Right atrium auricular region (tissue), 2 donors: ENCODE measurements at regions not wholly inside any gene's neighbourhood (a gene's known extent, or its start where the extent isn't known, plus 50 kb on each side); places are given as distances from the start of the nearest gene placed in this dataset.
A peak's percentile ranks its signal among the peaks of the same experiment; 100 is the strongest.

ENCODE experiments used
- DNase-seq: peaks from one replicate; pipeline ENCODE4 v3.0.0-alpha.2; 2019; ENCODE audit warnings: low spot score
- H3K27ac ChIP-seq, 2 donors: fragments of 200-600 bp; sonication (generic); 1 replicate in 1 of 2; 2 replicates in 1 of 2; pipeline ENCODE4 v1.5.1; 2016 to 2019
- H3K27me3 ChIP-seq, 2 donors: fragments of 200-600 bp; sonication (generic); one replicate each; pipeline versions ENCODE4 v1.5.1 to v1.6.0; 2017 to 2019
- H3K36me3 ChIP-seq: fragments of 200-600 bp; sonication (generic); one replicate; pipeline ENCODE4 v1.5.1; 2016
- H3K4me1 ChIP-seq, 2 donors: fragments of 200-600 bp; sonication (generic); one replicate each; pipeline versions ENCODE4 v1.5.1 to v1.6.0; 2017 to 2019
- H3K4me3 ChIP-seq, 2 donors: fragments of 200-600 bp; sonication (generic); 1 replicate in 1 of 2; 2 replicates in 1 of 2; pipeline ENCODE4 v1.5.1; 2017 to 2019; ENCODE audit warnings: mild to moderate bottlenecking in 1 of 2, moderate library complexity in 1 of 2
- H3K9me3 ChIP-seq, 2 donors: fragments of 200-600 bp; sonication (generic); one replicate each; pipeline ENCODE4 v1.5.1; 2019
- TF ChIP-seq, protein P1 (sequence below), 2 donors: fragments of 200-600 bp; sonication (generic); IDR thresholded peaks; one replicate each; pipeline ENCODE4 v1.5.1; 2019; ENCODE audit warnings: antibody characterized with exemption in 2 of 2

DNA sequence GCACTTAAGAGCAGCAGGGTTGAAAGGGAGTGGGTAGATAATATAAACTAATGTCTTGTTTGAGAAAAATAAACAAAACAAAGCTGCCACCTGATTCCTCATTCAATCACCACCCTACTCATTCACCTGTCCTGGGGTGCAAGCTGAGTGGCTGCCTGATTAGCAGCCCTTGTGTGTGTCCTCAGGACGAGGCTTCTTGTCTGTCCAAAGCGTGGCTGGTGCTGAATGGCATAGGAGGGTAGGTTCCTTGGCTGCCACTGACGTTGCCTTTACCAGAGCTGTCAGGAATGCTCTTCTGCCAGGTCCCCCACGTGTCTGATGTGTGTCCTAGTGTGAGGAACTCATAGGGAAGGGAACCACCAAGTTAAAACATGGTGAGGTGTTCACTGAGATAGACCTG is 146.6 kb upstream of the SLC24A2 start:
- no peaks in the 10 kb centered on the region for H3K9me3 ChIP-seq
- no peak for DNase-seq
- H3K4me3 ChIP-seq = no peak overlapping the region
- peaks cover 0 to 8% of the 10 kb centered on the region in 2 donors for H3K4me1 ChIP-seq
- H3K27ac ChIP-seq = no peak overlapping the region
- no peaks in the 10 kb centered on the region for H3K36me3 ChIP-seq
- H3K27me3 ChIP-seq = no peaks in the 10 kb centered on the region
- TF ChIP-seq, protein P1, sequence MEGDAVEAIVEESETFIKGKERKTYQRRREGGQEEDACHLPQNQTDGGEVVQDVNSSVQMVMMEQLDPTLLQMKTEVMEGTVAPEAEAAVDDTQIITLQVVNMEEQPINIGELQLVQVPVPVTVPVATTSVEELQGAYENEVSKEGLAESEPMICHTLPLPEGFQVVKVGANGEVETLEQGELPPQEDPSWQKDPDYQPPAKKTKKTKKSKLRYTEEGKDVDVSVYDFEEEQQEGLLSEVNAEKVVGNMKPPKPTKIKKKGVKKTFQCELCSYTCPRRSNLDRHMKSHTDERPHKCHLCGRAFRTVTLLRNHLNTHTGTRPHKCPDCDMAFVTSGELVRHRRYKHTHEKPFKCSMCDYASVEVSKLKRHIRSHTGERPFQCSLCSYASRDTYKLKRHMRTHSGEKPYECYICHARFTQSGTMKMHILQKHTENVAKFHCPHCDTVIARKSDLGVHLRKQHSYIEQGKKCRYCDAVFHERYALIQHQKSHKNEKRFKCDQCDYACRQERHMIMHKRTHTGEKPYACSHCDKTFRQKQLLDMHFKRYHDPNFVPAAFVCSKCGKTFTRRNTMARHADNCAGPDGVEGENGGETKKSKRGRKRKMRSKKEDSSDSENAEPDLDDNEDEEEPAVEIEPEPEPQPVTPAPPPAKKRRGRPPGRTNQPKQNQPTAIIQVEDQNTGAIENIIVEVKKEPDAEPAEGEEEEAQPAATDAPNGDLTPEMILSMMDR (IDR thresholded peaks at IDR 0.05) = no peak

DNA sequence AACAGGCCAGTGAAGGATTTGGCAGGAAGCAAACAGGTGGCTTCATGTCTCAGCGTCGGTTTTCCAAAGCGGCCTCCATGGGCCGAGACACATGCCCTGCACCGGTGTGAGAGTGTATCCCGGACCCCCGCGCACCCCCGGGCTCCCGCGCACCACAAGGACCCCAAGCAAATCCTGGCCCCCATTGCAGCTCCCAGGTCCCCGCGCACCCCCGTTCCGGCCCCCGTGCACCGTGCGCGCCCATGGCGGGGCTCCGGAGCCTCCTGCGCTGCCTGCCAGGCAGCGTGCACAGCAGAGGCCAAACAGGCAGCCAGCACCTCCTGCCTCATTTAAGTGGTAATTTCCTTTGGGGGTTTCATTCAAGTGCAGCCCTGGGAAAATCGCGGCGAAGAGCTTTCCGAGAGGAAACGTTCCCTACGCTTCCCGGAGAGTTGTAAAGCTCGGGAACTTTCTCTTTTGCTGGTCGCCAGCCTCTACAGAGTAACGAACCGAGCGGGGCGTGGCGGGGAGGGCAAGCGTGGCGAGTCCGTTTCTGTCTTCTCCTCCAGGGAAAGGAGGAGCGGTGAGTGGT is 145.5 kb upstream of the SLC24A2 start:
- Histone ChIP-seq H3K4me1 (peaks cover 0 to 8% of the 10 kb centered on the region in 2 donors), H3K4me3 (peak overlapping the region; percentile 33 to 52), H3K9me3 (no peaks in the 10 kb centered on the region), H3K36me3 (no peaks in the 10 kb centered on the region), H3K27ac (no peak overlapping the region), H3K27me3 (no peaks in the 10 kb centered on the region)
- TF ChIP-seq, protein P1 (IDR thresholded peaks at IDR 0.05) = no peak
- peak; percentile 63 for DNase-seq

DNA sequence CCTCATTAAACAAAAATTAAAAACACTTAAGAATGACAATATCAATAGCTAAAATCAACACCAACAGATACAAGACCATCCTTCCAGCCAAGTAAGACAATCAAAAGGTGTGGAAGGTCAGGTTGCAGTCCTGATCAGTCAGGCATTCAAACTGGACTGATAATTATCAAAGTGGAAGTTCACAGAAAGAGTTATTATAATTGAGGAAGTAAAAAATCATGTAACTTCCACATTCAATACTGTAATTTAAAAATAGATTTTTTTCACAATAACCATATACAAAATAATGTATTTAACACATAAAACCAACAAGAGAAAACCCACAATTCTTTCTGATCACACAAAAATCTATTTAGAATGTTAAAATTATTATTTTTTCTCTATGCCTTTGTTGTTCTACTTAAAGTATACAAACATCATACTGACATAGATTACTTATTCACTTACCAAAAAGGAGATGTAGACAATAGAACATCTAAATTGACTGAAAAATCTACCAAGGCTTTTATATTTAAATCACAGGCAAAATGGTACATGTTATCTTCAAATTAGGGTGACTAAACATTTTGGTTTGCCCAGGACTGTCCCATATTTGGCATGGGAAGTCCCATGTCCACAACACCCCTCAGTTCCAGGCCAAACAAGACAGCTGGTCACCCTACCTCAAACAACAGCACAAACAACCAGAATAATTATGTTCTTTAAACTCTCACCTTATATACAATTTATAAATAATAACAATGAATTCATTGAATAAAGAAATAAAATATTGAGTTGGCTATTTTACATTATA is 142.5 kb upstream of the SLC24A2 start:
- Histone ChIP-seq H3K27ac (no peak overlapping the region), H3K9me3 (no peaks in the 10 kb centered on the region), H3K36me3 (no peaks in the 10 kb centered on the region), H3K27me3 (no peaks in the 10 kb centered on the region), H3K4me3 (no peak overlapping the region), H3K4me1 (peaks cover 0 to 8% of the 10 kb centered on the region in 2 donors)
- TF ChIP-seq, protein P1 (IDR thresholded peaks at IDR 0.05) = no peak
- no peak for DNase-seq

DNA sequence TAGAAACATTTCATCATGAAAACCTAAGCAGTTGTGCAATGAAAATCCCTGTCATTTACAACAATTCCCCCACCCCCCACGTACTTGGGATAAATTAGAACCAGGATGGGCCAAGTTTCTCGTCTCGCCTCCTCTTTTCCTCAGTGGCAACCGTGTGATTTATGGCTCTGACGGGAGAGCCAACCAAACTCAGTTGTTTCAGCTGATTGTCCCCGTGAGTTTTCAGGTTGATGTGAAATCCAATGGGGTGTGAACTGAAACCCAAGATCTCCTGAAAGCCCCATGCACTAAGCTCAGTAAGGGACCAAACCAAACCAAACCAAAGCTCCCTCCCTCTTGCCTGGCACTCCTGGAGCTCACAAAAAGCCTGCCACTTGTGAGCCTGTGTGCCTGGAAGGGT is 138.7 kb upstream of the SLC24A2 start:
- no peaks in the 10 kb centered on the region for H3K27me3 ChIP-seq
- TF ChIP-seq, protein P1 (IDR thresholded peaks at IDR 0.05) = no peak
- H3K9me3 ChIP-seq = no peaks in the 10 kb centered on the region
- no peaks in the 10 kb centered on the region for H3K36me3 ChIP-seq
- no peaks in the 10 kb centered on the region for H3K4me1 ChIP-seq
- DNase-seq = no peak
- H3K27ac ChIP-seq = no peak overlapping the region
- no peak overlapping the region for H3K4me3 ChIP-seq

DNA sequence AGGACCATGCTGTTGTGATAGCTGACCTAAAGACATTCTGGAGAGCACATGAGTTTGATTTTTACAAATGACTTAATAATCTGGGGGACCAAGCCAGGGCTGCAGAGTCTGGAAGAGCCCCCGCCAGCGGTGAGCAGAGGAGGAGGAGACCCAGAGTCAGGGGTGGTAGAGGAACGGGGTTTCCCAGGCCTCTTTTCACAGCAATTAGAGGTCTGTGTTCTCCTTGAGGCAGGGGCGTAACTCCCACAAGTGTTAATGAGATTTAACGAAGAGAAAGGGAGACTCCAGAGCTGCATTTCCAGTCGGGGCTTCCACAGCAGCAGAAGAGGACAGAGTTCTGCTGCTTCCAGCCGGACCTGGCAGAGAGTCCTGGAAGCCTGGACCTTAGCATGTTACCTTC is 137.9 kb upstream of the SLC24A2 start:
- no peak for DNase-seq
- H3K36me3 ChIP-seq = no peaks in the 10 kb centered on the region

More for the DNA sequence above, 137.9 kb upstream of the SLC24A2 start:
- no peak overlapping the region for H3K4me3 ChIP-seq
- no peaks in the 10 kb centered on the region for H3K9me3 ChIP-seq
- no peak overlapping the region for H3K27ac ChIP-seq
- H3K4me1 ChIP-seq = no peaks in the 10 kb centered on the region
- no peaks in the 10 kb centered on the region for H3K27me3 ChIP-seq
- TF ChIP-seq, protein P1 (IDR thresholded peaks at IDR 0.05) = no peak
